ENCODE measurements at regions not wholly inside any gene's neighbourhood (a gene's known extent, or its start where the extent isn't known, plus 50 kb on each side); places are given as distances from the start of the nearest gene placed in this dataset.
"Not testable (repeated sequence)": the region's sequence is repeated elsewhere in the genome, so short reads cannot be mapped to it uniquely, and the experiment has no call there.

DNA sequence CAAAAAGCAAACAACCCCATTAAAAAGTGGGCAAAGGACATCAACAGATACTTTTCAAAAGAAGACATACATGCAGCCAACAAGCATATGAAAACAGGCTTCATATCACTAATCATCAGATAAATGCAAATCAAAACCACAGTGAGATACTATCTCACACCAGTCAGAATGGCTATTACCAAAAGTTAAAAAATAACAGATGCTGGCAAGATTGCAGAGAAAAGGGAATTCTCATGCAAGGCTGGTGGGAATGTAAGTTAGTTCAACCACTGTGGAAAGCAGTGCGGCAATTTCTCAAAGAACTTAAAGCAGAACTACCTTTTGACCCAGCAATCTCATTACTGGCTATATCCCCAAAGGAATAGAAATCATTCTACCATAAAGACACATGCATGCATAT, 260.8 kb downstream of the C11orf87 start:
- DNase-seq: not testable (repeated sequence)

DNA sequence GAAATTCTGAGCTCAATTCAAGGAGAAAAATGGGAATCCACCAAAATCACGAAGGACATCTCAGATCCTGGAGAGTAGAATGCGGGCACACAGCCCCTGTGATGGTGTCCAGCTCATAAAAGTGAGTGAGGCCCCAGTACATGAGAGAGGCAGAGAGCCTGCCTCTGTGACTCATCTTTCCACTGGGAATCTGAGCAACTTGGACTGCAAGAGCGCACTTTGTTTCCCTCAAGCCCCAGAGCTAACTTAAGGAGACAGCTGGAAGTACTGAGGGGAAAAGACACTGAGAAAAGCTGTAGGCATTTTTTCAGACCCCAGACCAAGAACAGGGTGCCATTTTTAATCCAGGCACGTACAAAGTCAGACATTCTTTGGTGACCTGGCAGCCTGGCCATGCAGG, 273.7 kb downstream of the C11orf87 start:
- no peak for DNase-seq

DNA sequence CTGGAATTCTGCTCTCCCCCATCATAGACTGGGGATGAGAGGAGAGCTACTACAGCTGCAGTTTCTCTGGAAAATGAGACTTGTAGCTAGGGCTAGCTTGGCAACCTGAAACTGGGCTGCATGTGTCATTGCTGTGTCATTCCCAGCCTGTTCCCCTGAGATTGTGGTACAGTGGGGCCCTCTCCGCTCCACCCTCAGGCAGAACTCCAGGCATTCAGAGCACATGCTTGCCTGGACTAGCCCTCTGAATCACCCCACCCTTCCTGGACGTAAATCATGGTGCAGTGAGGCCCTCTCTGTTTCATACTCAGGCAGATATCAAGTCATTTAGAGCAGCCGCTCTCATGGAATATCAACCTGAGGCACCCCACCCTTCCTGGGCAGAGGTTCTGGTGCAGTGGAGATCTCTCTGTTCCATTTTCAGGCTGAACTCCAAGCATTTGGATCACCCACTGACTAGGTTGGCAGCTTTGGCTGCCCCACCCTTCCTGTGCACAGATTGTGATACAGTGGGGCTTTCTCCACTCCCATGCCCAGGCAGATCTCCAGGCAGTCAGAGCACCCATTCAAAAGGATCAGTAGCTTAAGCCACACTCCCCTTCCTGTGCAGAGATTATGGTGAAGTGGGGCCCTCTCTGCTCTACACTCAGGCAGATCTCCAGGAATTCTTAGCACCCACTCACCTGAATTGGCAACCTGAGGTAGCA, 274.4 kb downstream of the C11orf87 start:
- no peak for DNase-seq

DNA sequence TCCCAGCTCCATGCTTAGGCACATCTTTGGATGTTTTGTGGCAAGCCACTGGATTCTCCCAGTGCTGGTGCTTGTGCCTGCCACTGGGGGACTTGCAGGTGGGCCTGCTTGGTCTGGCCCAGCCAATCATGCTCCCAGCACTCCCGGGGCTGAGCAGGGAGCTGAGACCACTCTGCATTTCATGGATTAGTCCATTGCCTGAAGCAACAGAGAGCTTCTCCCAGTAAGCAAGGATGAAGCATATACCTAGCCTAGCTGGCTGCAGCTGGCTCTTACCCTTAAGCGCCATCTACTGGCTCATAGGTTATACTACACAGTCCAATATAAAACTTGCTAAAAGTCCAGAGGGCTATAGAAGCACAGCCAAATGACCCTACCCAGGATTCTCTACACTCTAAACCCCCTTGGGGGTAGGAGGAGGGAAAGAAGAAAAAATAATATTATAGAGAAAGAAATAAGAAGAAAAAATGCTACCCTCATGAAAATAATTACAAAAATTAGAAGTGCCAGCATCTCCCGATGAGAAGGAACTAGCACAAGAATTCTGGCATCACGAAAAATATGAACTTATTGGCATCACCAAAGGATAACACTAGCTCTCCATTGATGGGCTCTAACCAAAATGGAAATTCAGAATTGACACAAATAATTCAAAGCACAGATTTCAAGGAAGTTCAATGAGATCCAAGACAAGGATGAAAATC, 275.3 kb downstream of the C11orf87 start:
- no peak for DNase-seq

DNA sequence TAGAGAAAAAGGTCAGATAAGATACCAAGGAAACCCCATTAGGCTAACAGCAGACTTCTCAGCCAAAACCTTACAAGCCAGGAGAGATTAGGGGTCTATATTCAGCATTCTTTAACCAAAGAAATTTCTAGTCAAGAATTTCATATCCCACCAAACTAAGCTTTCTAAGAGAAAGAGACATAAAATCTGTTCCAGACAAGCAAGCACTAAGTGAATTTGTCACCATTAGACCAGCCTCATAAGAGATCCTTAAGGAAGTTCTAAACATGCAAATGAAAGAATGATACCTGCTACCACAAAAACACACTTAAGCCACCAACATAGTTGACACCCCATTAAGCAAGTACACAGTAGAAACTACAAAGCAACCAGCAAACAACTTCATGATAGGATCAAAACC, 276.2 kb downstream of the C11orf87 start:
- no peak for DNase-seq

DNA sequence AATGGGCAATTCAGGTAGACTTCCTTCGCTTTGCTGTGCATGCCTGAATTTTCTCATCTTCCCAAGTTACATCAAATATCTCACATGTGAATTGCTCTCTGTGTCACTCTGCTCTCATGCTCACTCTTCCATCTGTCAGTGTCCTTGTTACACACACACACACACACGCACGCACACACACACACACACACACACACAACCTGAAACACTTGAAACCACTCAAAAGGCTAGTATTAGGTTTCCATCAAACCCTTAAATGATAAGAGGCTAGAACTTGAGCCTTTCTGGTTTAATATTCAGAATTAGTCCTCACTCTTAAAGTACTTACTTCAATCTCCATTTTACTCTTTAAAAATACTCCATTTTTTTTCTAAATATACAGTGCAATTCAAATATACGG, 282.4 kb downstream of the C11orf87 start:
- DNase-seq: no peak

DNA sequence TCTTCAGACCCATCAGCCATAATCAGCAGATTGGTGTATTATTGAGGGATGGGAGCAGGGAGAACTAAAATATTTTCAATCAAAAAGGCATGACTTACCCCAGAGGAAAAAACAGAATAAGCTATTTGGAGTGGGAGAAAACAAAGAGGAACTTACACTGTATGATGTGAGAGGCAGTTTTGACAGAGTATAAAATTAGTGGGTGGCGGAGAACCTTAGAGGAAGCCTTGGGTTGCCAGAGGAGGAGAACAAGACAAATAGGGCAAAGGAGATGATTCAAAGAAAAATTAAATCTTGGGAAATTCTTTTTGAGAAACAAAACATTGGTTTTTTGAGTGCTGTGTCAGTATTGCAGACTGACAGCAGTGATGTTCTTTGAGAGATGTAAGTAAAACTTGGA, 285.0 kb downstream of the C11orf87 start:
- DNase-seq: no peak

DNA sequence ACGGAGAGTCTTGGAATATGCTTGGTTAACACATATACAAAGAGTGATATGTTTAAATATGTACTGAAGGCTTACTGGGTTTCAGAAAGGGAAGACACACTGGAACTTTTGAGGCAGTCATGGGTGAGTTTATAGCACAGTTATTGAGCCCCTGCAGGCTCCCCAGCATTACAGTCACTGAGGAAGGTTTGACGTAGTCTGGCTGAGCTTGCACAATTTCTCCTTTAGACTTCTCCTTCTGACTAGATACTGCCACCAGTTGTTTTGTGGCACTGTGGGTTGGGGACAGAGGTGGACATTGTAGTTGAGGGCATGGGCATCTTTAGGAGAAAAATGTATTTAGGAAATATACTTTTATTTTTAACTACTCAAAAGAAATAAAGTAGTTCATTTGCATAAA, 285.4 kb downstream of the C11orf87 start:
- DNase-seq: no peak

DNA sequence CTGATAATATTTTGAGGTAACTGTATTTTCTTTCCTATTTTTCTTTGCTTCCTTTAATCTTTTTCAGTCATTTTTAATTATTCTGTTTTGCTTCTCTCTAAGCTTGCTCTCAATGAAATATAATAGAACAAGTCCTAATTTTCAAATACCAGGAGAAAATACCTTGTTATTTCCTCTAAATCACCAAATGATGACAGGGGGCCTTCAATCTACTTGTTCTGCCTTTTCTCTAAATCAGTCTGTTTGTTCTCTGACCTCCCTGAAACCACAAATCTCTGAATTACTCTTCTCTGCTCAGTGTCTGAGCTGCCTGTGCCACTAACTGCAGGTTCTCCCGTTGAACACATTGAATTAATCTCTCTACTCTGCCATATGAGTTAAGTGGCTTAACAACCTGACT, 286.2 kb downstream of the C11orf87 start:
- DNase-seq: no peak

DNA sequence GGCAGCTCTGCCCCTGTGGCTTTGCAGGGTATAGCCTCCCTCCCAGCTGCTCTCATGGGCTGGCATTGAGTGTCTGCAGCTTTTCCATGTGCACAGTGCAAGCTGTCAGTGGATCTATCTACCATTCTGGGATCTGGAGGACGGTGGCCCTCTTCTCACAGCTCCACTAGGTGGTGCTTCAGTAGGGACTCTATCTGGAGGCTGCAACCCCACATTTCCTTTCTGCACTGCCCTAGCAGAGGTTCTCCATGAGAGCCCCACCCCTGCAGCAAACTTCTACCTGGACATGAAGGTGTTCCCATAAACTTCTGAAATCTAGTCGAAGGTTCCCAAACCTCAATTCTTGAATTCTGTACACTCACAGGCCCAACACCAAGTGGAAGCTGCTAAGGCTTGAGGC, 292.5 kb downstream of the C11orf87 start:
- not testable (repeated sequence) for DNase-seq

DNA sequence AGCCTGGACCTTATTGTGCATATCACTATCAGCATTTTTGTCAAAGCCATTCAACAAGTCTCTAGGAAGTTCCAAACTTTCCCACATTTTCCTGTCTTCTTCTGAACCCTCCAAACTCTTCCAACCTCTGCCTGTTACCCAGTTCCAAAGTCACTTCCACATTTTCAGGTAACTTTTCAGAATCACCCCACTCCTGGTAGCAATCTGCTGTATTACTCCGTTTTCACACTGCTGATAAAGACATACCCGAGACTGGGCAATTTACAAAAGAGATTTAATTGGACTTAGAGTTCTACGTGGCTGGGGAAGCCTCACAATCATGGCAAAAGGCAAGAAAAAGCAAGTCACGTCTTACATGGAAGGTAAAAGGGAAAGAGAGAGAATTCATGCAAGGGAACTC, 293.4 kb downstream of the C11orf87 start:
- DNase-seq: not testable (repeated sequence)

DNA sequence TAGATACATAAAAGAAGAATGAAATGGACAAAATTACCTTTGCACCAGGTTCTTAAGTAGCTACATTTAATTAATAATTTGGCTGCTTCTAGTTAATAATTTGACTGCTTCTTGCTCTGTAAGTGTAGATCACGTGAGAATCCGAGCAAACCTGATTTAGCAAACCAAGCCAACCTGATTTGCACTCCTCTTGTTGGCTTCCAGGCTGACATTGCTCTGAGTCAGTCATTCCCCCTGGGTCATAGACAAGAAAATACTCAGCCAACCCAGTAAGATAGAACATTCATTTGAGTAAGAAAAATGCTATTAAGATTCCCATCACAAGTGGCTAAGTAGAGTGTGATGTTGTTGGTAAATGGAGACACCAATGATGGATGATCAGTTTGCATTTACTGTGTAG, 304.1 kb downstream of the C11orf87 start:
- DNase-seq: no peak

DNA sequence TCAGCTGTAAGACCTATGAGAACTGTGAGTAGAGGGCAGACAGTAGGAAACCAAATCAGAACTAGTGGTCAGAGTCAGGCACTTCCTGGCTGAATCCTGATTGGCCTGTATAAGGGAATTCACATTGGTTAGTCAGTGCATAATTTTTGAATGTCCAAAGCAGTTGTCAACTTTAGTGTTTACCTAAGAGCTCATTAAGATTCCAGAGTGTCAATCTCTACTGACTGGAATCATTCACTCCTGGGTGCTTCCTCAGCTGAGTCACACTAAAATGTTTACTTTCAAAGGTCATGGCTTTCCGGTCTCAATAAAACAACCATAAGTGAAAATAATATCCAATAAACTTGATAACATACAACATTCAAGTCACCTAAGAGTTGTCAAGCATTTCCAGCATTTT, 306.1 kb downstream of the C11orf87 start:
- DNase-seq: no peak

DNA sequence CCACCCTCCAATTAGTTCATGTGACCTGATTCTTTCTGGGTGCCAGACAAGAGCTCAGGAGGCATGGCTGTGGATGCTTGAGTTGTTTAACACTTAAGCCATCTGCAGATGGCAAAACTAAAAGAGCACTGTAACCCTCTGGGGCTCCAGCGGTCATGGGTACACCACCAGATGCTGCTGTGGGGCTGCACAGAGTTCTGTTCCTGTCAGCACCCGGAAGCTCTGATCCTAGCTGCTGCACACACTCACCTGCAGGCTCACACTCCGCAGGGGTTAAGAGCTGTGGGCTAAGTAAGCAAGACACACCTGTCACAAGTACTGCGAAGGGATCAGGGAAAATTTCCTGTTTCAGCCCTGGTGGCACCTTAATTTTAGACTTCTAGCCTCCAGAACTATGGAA, 307.8 kb downstream of the C11orf87 start:
- no peak for DNase-seq

DNA sequence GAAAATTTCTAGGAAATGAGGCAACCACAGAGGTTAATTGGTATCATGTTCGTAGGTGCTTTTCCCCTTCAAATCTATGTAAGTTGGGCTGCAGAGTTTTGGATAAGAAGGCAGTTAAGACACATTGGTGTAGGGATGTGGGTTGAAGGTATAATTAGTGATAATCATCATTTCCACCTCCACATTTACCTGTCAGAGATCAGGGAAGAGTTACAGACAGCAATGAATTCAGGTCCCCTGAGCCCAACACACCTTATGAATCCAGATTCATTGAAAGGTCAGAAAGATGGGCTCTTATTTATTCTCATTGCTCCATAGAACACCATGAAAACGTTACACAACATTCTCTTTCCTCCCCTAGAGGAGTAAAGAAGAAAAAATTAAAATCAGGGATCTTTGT, 308.7 kb downstream of the C11orf87 start:
- no peak for DNase-seq

DNA sequence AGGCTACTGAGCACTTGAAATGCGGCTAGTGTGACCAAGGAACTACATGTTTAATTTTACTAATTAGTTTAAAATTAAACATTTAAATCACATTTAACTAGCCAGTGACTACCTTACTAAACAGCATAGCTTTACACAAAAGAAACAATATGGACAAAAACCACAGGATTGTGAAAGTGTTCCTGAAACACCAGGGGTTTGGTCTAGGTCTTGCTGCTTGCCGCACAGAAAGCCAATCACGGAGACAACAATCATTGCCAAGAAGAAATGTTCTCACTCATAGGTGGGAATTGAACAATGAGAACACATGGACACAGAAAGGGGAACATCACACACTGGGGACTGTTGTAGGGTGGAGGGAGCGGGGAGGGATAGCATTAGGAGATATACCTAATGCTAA, 309.5 kb downstream of the C11orf87 start:
- DNase-seq: no peak

DNA sequence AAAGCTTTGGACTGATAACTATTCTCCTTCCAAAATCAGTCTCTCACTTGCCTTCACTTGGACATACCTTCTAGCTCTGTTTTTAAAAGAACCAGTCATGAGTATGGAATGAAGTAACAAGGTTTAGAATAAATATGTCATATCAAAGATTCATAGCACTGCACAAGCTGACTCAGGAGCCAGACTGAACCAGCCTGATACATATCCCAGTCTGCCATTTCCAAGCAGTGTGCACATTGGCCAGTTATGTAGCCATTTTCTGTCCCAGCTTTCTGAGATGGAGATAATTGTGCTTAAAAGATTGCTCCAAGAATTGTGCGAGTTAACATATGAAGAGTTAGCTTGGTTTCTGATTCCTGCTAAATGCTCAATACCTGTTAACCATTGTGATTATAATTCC, 311.3 kb downstream of the C11orf87 start:
- no peak for DNase-seq

DNA sequence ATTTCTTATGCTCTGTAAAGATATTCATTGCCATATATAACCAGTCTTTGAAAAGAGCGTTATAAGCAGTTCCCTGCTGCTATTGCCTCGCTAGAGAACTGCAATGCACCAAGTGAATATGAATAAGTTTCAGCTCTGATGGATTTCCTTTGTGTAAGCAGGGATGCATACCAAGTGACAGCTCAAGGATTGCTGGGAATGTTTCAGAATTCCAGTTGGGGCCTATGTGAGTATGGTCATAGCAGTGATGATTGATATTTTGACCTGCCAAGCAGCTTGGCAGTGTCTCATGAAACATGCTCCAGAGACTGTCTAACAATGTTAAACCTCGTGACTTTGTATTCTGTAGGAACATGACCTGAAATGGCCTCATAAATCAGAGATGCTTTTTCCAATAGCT, 312.6 kb downstream of the C11orf87 start:
- DNase-seq: no peak

DNA sequence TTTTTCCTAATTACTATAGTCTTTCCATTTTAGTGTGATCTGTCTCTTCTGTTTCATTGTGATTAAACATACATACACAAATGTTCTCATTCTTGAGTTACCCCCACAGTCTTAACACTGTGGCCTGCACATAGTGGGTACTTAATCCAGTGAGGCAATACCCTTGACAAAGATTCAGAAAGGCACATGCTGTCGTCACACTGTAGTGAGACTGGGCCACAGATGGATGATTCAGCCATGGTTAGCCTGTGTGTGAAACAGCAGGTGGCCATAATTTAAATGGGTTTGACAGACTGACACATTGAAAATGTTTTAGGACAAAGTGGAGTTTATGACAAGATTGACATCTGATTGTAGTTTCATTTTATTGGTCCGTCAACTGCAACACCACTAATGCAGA, 313.1 kb downstream of the C11orf87 start:
- no peak for DNase-seq

DNA sequence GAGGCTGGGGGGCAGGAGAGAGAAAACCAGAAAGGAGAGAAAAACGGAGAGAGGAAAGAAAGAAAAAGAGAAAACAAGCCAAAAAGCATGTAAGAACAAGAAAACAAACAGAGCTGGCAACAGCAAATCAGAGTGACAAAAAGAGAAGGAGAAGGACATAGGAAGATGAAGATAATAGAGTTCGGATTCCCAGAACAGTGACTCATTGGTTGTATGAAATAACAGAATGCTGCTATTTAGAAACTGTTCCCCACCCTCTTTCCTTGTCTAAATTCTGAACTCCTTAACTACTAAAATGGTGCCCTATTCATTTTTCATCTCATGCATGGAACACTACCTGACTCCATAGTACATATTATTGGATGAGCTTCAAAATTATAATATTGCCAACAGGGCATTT, 317.4 kb downstream of the C11orf87 start:
- DNase-seq: no peak

DNA sequence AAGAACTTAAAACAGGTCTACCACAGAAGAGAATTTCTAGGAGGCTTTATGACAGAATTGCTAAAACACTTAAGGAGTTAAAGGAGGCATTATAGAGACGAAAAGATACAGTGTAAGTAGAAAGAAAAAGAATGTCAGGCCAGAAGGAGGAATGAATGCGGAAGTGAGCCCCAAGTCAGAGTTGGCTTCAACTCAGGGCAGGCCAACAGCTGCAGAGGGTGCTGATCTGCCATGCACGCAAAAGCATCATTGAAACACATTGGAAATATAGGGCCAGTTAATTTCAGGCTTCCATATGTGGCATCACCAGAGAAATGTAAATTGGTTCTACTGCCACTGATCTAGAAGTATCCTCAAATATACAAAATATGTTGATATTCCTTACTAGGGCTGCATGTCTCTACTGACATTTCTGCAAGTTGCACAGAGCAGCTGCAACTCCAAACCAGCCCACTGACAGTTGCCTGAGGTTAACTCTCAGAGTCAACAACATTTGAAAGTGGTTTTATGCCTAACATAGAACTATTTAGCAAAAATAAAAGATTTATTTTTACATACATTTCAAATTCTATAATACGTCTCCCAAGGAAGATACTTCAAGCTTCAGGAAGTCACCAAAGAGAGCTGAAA, 324.1 kb downstream of the C11orf87 start:
- DNase-seq: no peak

DNA sequence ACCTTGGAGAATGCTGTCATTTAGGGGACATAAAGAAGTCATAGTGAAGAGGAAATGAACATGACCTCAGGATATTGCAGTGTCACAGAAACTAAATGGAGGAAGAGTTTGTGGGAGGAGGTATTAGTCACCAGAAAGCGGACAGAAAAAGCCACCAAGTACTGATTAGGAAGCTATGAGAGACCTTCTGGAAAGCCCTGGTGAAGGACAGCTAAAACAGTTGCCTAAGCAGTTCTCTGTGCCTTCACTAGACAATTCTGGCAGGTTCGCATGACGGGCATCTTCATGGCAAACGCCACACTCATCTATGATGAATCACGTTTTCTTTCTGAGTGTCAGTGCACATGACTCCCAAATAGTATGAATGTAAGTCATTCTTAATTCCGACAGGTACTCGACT, 325.8 kb downstream of the C11orf87 start:
- no peak for DNase-seq

DNA sequence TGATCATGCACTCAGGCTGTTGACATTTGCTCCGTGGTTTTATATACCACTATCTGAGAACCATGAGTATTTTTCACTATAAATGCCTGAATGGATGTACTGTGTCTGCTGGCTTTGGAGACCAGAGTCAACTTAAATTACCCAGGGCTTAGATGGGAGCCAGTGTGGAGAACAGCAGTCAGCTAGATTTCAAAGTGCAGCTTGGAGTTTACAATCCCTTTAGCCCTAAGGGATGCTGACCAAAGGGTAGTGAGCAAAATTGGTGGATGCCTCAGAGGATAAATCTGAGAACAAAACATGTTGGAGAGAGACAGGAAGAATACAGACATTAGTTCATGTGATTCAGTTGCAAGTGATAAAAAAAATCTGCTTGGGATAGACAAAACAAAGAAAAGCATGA, 327.5 kb downstream of the C11orf87 start:
- DNase-seq: no peak

DNA sequence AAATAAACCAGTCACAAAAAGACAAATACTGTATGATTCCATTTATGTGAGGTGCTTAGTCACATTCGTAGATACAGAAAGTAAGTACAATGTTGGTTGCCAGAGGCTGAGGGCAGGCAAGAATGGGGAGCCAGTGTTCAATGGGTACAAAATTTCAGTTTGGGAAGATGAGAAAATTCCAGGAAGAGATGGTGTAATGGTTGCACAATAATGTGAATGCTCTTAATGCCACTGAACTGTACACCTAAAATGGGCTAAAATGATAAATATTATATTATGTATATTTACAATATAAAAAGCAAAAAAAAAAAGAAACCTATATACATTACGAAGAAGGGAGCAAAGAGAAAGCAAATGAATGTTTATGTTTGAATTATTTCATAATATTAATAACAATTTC, 329.0 kb downstream of the C11orf87 start:
- DNase-seq: no peak

Data from activated CD4-positive, alpha-beta T cell treated with anti-CD3 and anti-CD28 coated beads for 4 hours (primary cell).